IMR-90 (cell line): ENCODE measurements at regions not wholly inside any gene's neighbourhood (a gene's known extent, or its start where the extent isn't known, plus 50 kb on each side); places are given as distances from the start of the nearest gene placed in this dataset.

Experiments used
- ATAC-seq: fragments of 200-7000 bp; cut with Tn5 transposase; 2 replicates; pipeline ENCODE4 v1.9.1; 2020; ENCODE audit warnings: low read depth, mild to moderate bottlenecking, moderate library complexity
- BruUV-seq: library from RNA; stranded (reverse); fragments of 400-500 nt; replicated peaks from 2 replicates; lab custom pipeline; 2021; lab: Mats Ljungman, UMichigan
- CTCF ChIA-PET: fragments of 300-600 bp; formaldehyde crosslinking; extraction: SDS; loops from one replicate; lab custom pipeline; 2021; ENCODE audit warnings: antibody characterized with exemption; lab: Yijun Ruan, JAX
- POLR2A ChIA-PET: fragments of 300-600 bp; sonication (Branson Sonifier 250); formaldehyde crosslinking; loops from one replicate; lab custom pipeline; 2022; ENCODE audit warnings: antibody characterized with exemption; ENCODE audit not compliant: unreplicated experiment; lab: Charles Lee
- DNase-seq: peaks from one replicate; pipeline ENCODE4 v3.0.0; 2013
- H2AFZ ChIP-seq: replicated peaks from 2 replicates; pipeline ENCODE3; 2013; ENCODE audit warnings: low read length, mild to moderate bottlenecking; ENCODE audit not compliant: poor library complexity
- H2AK5ac ChIP-seq: 2 replicates; pipeline ENCODE4 v1.6.1; 2013; ENCODE audit warnings: low read depth, low read length, inconsistent platforms
- H2AK9ac ChIP-seq: replicated peaks from 2 replicates; pipeline ENCODE3; 2013; ENCODE audit warnings: mild to moderate bottlenecking, low read depth, low read length, moderate library complexity; ENCODE audit not compliant: poor library complexity
- H2BK120ac ChIP-seq: 2 replicates; pipeline ENCODE4 v1.6.1; 2013; ENCODE audit warnings: low read depth, low read length, inconsistent platforms
- H2BK15ac ChIP-seq: 3 replicates; pipeline ENCODE4 v1.6.1; 2013; ENCODE audit warnings: low read depth, low read length, inconsistent platforms
- H2BK20ac ChIP-seq: 2 replicates; pipeline ENCODE4 v1.6.1; 2013; ENCODE audit warnings: low read depth, mild to moderate bottlenecking, inconsistent platforms, low read length, moderate library complexity
- H2BK5ac ChIP-seq: 2 replicates; pipeline ENCODE4 v1.6.1; 2013; ENCODE audit warnings: mild to moderate bottlenecking, low read depth, low read length, inconsistent platforms; ENCODE audit not compliant: poor library complexity, severe bottlenecking
- H3K14ac ChIP-seq: replicated peaks from 2 replicates; pipeline ENCODE4 v1.6.1; 2013; ENCODE audit warnings: low read depth, low read length, inconsistent platforms
- H3K18ac ChIP-seq: 2 replicates; pipeline ENCODE4 v1.6.1; 2013; ENCODE audit warnings: low read depth, low read length, control low read depth
- H3K23ac ChIP-seq: 2 replicates; pipeline ENCODE4 v1.6.1; 2013; ENCODE audit warnings: low read depth, low read length, inconsistent platforms
- H3K27ac ChIP-seq: 2 replicates; pipeline ENCODE4 v1.5.1; 2013; ENCODE audit warnings: mild to moderate bottlenecking, control low read depth, low read length; ENCODE audit not compliant: insufficient read depth
- H3K27me3 ChIP-seq: 2 replicates; pipeline ENCODE4 v1.6.1; 2013; ENCODE audit warnings: low read length; ENCODE audit not compliant: control insufficient read depth, insufficient read depth
- H3K36me3 ChIP-seq: 2 replicates; pipeline ENCODE4 v1.6.1; 2013; ENCODE audit warnings: low read length, mixed read lengths; ENCODE audit not compliant: control insufficient read depth, insufficient read depth
- H3K4ac ChIP-seq: 2 replicates; pipeline ENCODE4 v1.6.1; 2013; ENCODE audit warnings: low read depth, low read length, inconsistent platforms
- H3K4me1 ChIP-seq: 2 replicates; pipeline ENCODE4 v1.6.1; 2013; ENCODE audit warnings: low read length, mixed read lengths; ENCODE audit not compliant: control insufficient read depth, insufficient read depth
- H3K4me2 ChIP-seq: 2 replicates; pipeline ENCODE4 v1.6.1; 2013; ENCODE audit warnings: low read depth, mild to moderate bottlenecking, control low read depth, low read length, moderate library complexity
- H3K4me3 ChIP-seq: 2 replicates; pipeline ENCODE4 v1.5.1; 2013; ENCODE audit warnings: low read depth, mild to moderate bottlenecking, control low read depth, low read length, moderate library complexity; ENCODE audit not compliant: insufficient read depth
- H3K56ac ChIP-seq: 2 replicates; pipeline ENCODE4 v1.6.1; 2013; ENCODE audit warnings: low read length, inconsistent platforms; ENCODE audit not compliant: insufficient read depth; ENCODE audit errors: extremely low read depth
- H3K79me1 ChIP-seq, 2 experiments: 2 replicates each; pipeline ENCODE4 v1.6.1; 2013; ENCODE audit warnings: low read length in 2 of 2, inconsistent platforms in 1 of 2, low read depth in 1 of 2
- H3K9ac ChIP-seq: 2 replicates; pipeline ENCODE4 v1.6.1; 2013; ENCODE audit warnings: low read depth, low read length, control low read depth
- H3K9me1 ChIP-seq: 2 replicates; pipeline ENCODE4 v1.6.1; 2013; ENCODE audit warnings: low read length, inconsistent platforms; ENCODE audit not compliant: insufficient read depth
- H3K9me3 ChIP-seq: 2 replicates; pipeline ENCODE4 v1.6.1; 2013; ENCODE audit warnings: low read length; ENCODE audit not compliant: control insufficient read depth, insufficient read depth
- H4K20me1 ChIP-seq: 2 replicates; pipeline ENCODE4 v1.6.1; 2013; ENCODE audit warnings: low read length, inconsistent platforms; ENCODE audit not compliant: insufficient read depth
- H4K5ac ChIP-seq: 2 replicates; pipeline ENCODE4 v1.6.1; 2013; ENCODE audit warnings: mild to moderate bottlenecking, low read depth, low read length, control low read depth
- H4K8ac ChIP-seq, 2 experiments: 2 replicates each; pipeline ENCODE4 v1.6.1; 2013; ENCODE audit warnings: low read depth in 2 of 2, low read length in 2 of 2, control low read depth in 1 of 2, inconsistent platforms in 1 of 2
- H4K91ac ChIP-seq: 2 replicates; pipeline ENCODE4 v1.6.1; 2013; ENCODE audit warnings: low read depth, low read length, inconsistent platforms; ENCODE audit not compliant: insufficient read depth
- CHD1 ChIP-seq: IDR thresholded peaks from 2 replicates; pipeline ENCODE4 v1.6.1; 2012; ENCODE audit warnings: low read depth, low read length, improper control_type of control experiment
- CTCF ChIP-seq: conservative IDR thresholded peaks from 2 replicates; pipeline ENCODE4 v1.5.1; 2012; ENCODE audit warnings: mild to moderate bottlenecking, low read depth, low read length, improper control_type of control experiment
- ELK1 ChIP-seq: fragments of 150-350 bp; IDR thresholded peaks from 2 replicates; pipeline ENCODE4 v1.6.1; 2016; ENCODE audit warnings: low read depth, mild to moderate bottlenecking, low read length, moderate library complexity, borderline replicate concordance
- FOS ChIP-seq: fragments of 150-350 bp; IDR thresholded peaks from 2 replicates; pipeline ENCODE4 v1.6.1; 2016; ENCODE audit warnings: low read depth, low read length
- MAFK ChIP-seq: IDR thresholded peaks from 2 replicates; pipeline ENCODE4 v1.6.1; 2012; ENCODE audit warnings: low read depth, low read length, improper control_type of control experiment
- MXI1 ChIP-seq: IDR thresholded peaks from 2 replicates; pipeline ENCODE4 v1.6.1; 2012; ENCODE audit warnings: low read depth, mild to moderate bottlenecking, low read length, moderate library complexity, borderline replicate concordance
- WGBS, 2 experiments: methylation state at CpG; one replicate each; pipeline versions ENCODE4 v1.1.5 to v1.1.7; 2013; ENCODE audit warnings: missing lambda C conversion rate in 2 of 2; ENCODE audit not compliant: insufficient read length in 1 of 2; ENCODE audit errors: extremely low coverage in 2 of 2; 5-methylcytosine and 5-hydroxymethylcytosine counted together
- dilution Hi-C: fragments of 300-500 bp; cut with HindIII; formaldehyde crosslinking; loops from one replicate; pipeline ENCODE4 v1.14.3; 2018; ENCODE audit warnings: low sequenced_read_pairs; ENCODE audit not compliant: unreplicated experiment
- in situ Hi-C: fragments of 300-500 bp; cut with MboI; formaldehyde crosslinking; loops from 3 replicates; pipeline ENCODE4 v1.14.3; 2019; ENCODE audit warnings: low sequenced_read_pairs, inconsistent platforms, mixed read lengths
- intact Hi-C: fragments of 100-400 bp; cut with micrococcal nuclease; formaldehyde crosslinking; loops from 2 replicates; pipeline ENCODE4 v1.10.0; 2022

GRCh38 chr18:11392980-11393885, 216.2 kb upstream of the SLC35G4 start (continued):
- TF ChIP-seq FOS = no peak

- H2AK5ac ChIP-seq = no peak overlapping the region
- intact Hi-C loops = no loop called here
Observed at GRCh38 chr18:11392292-11392691, 217.1 kb upstream of the SLC35G4 start.

More at GRCh38 chr18:11392292-11392691, 217.1 kb upstream of the SLC35G4 start:
- Histone ChIP-seq H4K5ac (no peak overlapping the region), H2AK9ac (no peak overlapping the region), H3K9me1 (no peaks in the 10 kb centered on the region), H3K27me3 (no peaks in the 10 kb centered on the region), H4K20me1 (no peaks in the 10 kb centered on the region), H4K8ac (no peak overlapping the region), H3K36me3 (no peaks in the 10 kb centered on the region), H4K91ac (no peak overlapping the region), H3K27ac (no peak overlapping the region), H3K4me2 (no peak overlapping the region), H3K4me1 (no peaks in the 10 kb centered on the region), H2AFZ (no peak overlapping the region), H3K14ac (no peak overlapping the region), H2BK5ac (no peak overlapping the region), H3K56ac (no peak overlapping the region), H2BK15ac (no peak overlapping the region), H3K4ac (no peak overlapping the region), H3K23ac (no peak overlapping the region), H3K9me3 (no peaks in the 10 kb centered on the region), H3K9ac (no peak overlapping the region), H3K4me3 (no peak overlapping the region), H3K18ac (no peak overlapping the region), H3K79me1 (no peaks in the 10 kb centered on the region), H2BK120ac (no peak overlapping the region), H2BK20ac (no peak overlapping the region)
- WGBS, 2 experiments = no CpG with 5 or more reads among the region's 6 CpGs
- TF ChIP-seq MXI1 (no peak), CTCF (no peak), MAFK (no peak), ELK1 (no peak), CHD1 (no peak)
- dilution Hi-C loops (no loop called here), in situ Hi-C loops (no loop called here)
- no peak for ATAC-seq
- no peak for DNase-seq
- BruUV-seq = no TSS peak
- ChIA-PET CTCF (interaction anchor here (1.2 to 1.4 kb wide), 2 partner anchors 13 to 20 kb away, joined by 3 read pairs; no protein-coding TSS in a partner anchor), POLR2A (no interaction called here)
